EH (cell line): ENCODE measurements at regions not wholly inside any gene's neighbourhood (a gene's known extent, or its start where the extent isn't known, plus 50 kb on each side); places are given as distances from the start of the nearest gene placed in this dataset.
A peak's percentile ranks its signal among the peaks of the same experiment; 100 is the strongest.
"Not testable (repeated sequence)": the region's sequence is repeated elsewhere in the genome, so short reads cannot be mapped to it uniquely, and the experiment has no call there.

Experiments
- DNase-seq: peaks from one replicate; pipeline ENCODE4 v3.0.0-alpha.2; 2015; ENCODE audit warnings: low read depth

GRCh38 chr4:128649161-128649560 is 160.3 kb upstream of the JADE1 start:
- DNase-seq, result no peak

- no peak for DNase-seq
These were observed 161.5 kb upstream of the JADE1 start for GRCh38 chr4:128648021-128648420.

DNA sequence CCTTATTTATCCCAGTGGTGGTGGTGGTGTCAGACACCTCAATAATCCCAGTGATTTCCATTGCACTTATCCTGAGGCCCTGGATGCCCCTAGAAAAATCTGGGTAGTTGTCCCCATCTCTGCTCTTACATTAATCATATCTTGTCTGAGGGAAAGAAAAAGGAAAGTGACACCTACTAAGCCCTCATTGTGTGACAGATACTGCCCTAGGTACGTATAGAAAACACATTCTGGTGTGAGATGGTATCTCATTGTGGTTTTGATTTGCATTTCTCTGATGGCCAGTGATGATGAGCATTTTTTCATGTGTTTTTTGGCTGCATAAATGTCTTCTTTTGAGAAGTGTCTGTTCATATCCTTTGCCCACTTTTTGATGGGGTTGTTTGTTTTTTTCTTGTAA is 162.6 kb upstream of the JADE1 start:
- DNase-seq, result not testable (repeated sequence)

GRCh38 chr4:128644693-128645654 is 164.5 kb upstream of the JADE1 start:
- DNase-seq, result not testable (repeated sequence)

- peak; percentile 48 for DNase-seq
These were observed 165.4 kb upstream of the JADE1 start for GRCh38 chr4:128644107-128644506.

DNA sequence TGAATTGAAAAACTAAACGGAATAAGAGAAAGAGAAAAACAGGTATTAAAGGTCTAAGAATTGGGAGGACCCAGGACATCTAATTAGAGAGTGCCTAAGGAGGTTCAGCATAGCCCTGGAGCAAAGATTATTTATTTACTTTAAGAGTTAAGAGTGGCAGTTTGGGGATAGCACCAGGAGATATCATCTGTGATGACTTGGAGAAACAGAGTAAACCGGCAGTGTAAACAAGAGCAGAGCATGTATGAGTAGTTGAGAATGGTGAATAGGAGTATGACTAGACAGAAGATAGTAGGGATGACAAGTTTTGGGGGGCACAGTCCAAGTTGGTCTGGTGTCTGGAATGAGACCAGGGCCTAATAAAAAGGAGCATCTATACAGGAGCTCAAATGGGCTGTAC is 167.9 kb upstream of the JADE1 start:
- not testable (repeated sequence) for DNase-seq

- DNase-seq, result peak; percentile 54
These were observed 169.8 kb upstream of the JADE1 start for GRCh38 chr4:128639541-128640270.

GRCh38 chr4:128636906-128637305 is 172.6 kb upstream of the JADE1 start:
- no peak for DNase-seq

DNA sequence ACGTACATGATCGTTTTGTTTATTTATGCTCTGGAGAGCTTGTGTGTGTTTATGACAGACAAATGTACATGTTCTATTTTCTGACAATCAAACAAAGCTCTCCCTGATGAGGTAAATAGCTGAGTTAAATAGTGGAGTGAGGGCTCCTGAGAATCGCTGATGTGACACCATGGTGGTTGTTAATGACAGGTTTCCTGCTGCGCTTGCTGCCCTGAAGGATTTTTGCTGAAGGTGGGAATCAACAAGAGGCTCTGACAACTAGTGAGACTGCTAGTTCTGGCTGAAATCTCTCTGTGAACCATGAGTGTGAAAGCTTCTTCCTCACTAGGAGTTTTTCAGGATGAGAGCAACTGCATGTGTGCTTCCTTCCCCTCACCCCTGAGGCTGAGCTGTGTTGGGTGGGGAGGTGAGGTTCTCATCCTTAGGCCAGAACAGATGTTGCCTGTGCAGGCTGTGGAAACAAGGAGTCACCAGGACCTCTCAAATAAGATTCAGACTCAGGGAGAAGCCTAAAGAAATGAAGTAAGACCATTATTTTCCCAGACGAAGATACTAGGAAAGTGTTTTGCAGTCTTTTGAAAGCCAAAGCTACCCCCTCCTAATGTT is 173.4 kb upstream of the JADE1 start:
- no peak for DNase-seq

GRCh38 chr4:128635141-128635954 is 174.2 kb upstream of the JADE1 start:
- DNase-seq, result peak; percentile 34

DNA sequence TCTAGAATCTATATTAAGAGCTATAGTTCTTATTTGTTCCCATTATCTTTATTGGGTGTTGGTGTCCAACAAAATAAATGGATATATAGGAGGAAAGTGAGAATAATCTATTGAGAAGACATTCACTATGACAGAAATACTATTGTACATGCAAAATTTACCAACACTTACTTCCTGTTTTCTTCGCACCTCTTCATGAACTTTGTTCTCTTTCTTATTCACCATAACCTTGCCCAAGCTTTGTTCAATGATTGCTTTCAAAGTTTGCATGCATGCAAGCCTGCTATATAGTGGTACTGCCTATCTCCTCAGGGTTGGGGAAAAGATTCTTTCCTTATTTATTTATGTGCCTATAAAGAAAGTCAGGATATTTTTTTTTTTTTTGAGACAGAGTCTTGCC is 176.4 kb upstream of the JADE1 start:
- no peak for DNase-seq

DNA sequence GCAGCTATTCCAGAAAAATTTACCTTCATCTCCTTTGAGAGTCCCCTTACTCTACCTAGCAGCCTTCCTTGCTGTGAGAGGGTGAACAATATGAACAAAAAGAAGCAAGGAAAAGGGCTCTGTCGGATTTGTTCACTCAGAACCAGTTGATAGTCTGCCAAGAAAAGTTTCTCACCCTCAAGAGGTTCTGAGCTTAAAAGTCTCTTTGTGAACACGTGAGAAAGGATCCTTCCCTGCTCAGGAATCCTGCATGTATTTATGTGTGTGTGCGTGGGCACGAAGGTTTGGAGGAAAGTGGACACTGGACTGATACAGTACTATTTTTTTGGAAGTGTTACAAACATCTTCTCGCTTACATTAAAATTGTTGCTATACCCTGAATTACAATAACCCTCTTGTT is 178.6 kb upstream of the JADE1 start:
- no peak for DNase-seq

DNA sequence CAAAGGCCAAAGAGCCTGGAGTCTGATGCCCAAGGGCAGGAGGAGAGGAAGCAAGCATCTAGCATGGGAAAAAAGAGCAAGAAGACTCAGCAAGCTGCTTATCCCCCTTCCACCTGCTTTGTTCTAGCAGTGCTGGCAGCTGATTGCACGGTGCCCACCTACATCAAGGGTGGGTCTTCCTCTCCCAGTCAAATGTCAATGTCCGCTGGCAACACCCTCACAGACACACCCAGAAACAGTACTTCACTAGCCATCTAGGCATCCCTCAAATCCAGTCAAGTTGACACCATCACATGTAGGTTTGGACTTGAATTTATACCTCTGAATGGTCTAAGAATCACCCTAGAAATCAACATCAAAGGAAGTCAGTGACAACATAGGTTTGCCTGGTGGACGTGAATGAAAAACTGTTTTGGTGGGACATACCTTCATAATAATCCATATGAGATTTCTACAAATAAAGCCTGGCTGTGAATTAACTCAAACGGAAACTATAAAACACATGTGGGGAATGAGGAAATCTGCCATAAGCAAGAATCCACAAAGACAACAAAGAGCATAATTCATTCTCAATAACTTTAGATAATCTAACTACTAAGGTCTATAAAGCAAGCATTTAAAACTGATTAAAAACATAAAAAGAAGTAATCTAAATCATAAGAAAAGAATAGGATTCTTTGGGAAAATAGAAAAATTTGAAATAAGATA is 185.8 kb upstream of the JADE1 start:
- DNase-seq, result no peak

DNA sequence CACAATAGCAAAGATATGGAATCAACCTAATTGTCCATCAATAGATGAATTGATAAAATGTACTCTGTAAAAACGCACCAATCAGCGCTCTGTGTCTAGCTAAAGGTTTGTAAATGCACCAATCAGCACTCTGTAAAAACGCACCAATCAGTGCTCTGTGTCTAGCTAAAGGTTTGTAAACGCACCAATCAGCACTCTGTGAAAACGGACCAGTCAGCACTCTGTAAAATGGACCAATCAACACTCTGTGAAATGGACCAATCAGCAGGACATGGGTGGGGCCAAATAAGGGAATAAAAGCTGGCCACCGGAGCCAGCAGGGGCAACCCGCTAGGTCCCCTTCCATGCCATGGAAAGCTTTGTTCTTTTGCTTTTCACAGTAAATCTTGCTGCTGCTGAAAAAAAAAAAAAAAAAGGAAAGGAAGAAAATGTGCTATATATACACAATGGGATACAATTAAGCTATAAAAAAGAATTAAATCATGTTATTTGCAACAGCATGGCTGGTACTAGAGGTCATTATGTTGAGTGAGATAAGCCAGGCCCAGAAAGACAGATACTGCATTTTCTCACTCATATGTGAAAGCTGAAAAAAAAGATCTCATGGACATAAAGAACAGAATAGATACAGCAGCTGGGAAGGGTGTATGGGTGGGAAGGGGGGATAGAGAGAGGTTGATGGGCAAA is 189.1 kb upstream of the JADE1 start:
- DNase-seq, result not testable (repeated sequence)

GRCh38 chr4:128615197-128615596 is 194.3 kb upstream of the JADE1 start:
- no peak for DNase-seq

DNA sequence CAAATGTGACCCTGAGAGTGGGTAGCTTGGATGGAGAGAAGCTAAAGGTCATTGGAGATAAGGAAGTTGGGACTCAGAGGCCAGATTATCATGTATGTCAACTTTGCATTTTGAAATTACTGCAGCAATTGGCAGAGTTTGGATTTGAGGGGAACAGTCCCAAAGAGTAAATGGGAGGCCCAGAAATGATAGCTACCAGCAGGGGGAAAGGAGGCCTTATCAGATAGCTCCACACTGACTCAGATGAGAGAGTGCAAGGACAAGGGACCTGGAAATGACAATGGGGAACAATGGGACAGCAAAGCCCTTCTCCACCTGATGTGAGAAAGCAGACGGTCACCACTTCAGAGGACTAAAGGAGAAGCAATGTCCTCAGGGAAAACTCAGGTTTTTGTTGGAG is 201.5 kb upstream of the JADE1 start:
- DNase-seq, result no peak

DNA sequence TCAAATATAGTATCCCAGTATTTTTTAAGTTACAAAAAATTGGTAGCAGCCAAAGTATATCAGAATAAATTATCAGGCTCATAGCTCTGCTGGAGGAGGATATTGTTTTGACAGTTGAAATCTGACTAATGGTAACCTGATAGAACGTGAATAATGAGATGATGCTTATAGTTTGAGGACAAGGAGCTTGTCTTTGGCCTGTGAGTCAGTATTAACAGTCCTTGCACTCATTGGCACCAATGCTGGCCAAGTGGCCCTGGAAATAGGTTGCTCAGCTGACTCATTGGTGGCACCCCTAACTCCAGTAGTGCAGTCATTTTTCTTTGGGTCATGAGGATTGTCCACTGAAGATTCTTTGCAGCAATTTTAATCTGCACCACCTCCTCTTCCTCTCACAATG is 203.3 kb upstream of the JADE1 start:
- peak; percentile 64 for DNase-seq

DNA sequence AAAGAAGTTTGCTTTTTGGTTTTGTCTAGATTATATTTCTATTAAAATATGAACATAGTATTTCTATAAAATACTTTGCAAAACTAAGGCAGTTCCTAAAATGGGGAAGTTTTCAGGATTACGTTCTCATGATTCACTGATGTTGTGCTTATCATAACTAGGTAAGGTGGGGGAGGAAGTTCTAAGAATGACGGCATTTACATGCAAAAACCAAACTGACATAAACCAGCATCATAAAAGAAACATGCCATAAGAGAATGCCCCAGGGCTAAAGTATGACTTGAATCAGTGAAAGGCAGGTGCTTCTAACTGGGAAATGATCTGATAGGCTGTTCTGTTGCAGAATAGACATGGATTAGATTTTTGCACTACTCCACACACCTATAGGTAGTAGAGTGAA is 204.7 kb upstream of the JADE1 start:
- DNase-seq, result no peak

DNA sequence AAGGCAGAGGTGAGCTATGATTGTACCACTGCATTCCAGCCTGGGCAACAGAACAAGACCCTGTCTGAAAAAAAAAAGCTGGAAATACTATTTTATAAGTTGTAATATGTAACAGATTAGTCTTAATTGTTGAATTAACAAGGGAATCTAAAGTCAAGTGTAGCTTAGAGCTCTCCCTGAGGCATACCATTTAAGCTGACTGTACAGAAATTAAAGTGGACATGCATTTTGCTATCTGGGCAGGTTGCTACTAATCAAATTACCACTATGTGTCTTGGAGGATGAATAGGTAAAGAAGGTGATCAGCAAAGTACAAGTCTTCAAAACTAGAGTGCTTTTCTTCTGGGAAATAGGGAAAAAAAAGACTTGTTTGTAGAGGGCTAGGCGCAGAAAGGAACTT is 205.3 kb upstream of the JADE1 start:
- DNase-seq, result no peak

GRCh38 chr4:128603081-128603480 is 206.4 kb upstream of the JADE1 start:
- no peak for DNase-seq
